Neural crest cell (in vitro differentiated cells): ENCODE measurements at regions not wholly inside any gene's neighbourhood (a gene's known extent, or its start where the extent isn't known, plus 50 kb on each side); places are given as distances from the start of the nearest gene placed in this dataset.

Experiments
- DNase-seq: peaks from one replicate; pipeline ENCODE4 v3.0.0; 2021; ENCODE audit warnings: low read depth, mixed read lengths, low spot score
- H3K27ac Mint-ChIP-seq: one replicate; pipeline ENCODE4 v1.8.0; 2021; ENCODE audit warnings: mild to moderate bottlenecking, mixed read lengths; ENCODE audit not compliant: unreplicated experiment
- H3K27me3 Mint-ChIP-seq: 2 replicates; pipeline ENCODE4 v1.8.0; 2021; ENCODE audit warnings: low read depth, mild to moderate bottlenecking, mixed read lengths
- H3K36me3 Mint-ChIP-seq: 2 replicates; pipeline ENCODE4 v1.8.0; 2021; ENCODE audit warnings: low read depth, mild to moderate bottlenecking, mixed read lengths
- H3K4me1 Mint-ChIP-seq: 2 replicates; pipeline ENCODE4 v1.8.0; 2021; ENCODE audit warnings: mixed read lengths
- H3K4me3 Mint-ChIP-seq: one replicate; pipeline ENCODE4 v1.8.0; 2021; ENCODE audit warnings: mild to moderate bottlenecking, mixed read lengths
- H3K9me3 Mint-ChIP-seq: 2 replicates; pipeline ENCODE4 v1.8.0; 2021; ENCODE audit warnings: mixed read lengths
- CTCF ChIP-seq: fragments of 200-600 bp; sonication (generic); conservative IDR thresholded peaks from 2 replicates; pipeline ENCODE4 v1.5.0; 2021; ENCODE audit warnings: antibody characterized with exemption, mild to moderate bottlenecking

DNA sequence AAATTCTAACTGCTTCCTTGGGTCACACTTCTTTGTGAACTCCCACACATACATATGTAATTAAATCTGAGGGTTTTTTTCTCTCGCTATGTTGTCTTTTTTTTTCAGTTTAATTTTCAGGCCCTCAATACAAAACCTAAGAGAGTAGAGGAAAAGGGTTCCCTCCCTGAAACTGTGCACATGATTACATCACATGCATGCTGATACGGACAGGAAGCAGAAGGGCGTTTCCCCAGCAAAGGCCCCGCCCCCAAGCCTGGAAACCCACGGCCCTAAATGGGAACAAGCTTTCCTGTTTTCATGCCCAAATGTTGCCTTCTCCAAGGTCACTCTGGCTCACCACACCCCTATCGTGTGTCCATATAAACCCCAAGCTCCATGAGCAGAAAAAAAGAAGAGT, 115.4 kb downstream of the TEX36 start:
- Mint-ChIP-seq H3K4me3 (no peak overlapping the region), H3K4me1 (no peaks in the 10 kb centered on the region), H3K27ac (no peak overlapping the region), H3K9me3 (peaks cover 6% of the 10 kb centered on the region), H3K27me3 (no peaks in the 10 kb centered on the region), H3K36me3 (no peaks in the 10 kb centered on the region)
- TF ChIP-seq CTCF: no peak
- DNase-seq: no peak

GRCh38 chr10:125565046-125565445, 117.9 kb downstream of the TEX36 start:
- peaks cover 2% of the 10 kb centered on the region for H3K27me3 Mint-ChIP-seq
- DNase-seq: no peak
- H3K36me3 Mint-ChIP-seq: no peaks in the 10 kb centered on the region
- no peak for TF ChIP-seq CTCF
- H3K4me1 Mint-ChIP-seq: no peaks in the 10 kb centered on the region
- H3K4me3 Mint-ChIP-seq: no peak overlapping the region
- H3K27ac Mint-ChIP-seq: no peak overlapping the region
- H3K9me3 Mint-ChIP-seq: peaks cover 8% of the 10 kb centered on the region

- H3K36me3 Mint-ChIP-seq: no peaks in the 10 kb centered on the region
- no peak for TF ChIP-seq CTCF
- peaks cover 2% of the 10 kb centered on the region for H3K27me3 Mint-ChIP-seq
- no peaks in the 10 kb centered on the region for H3K4me1 Mint-ChIP-seq
- peaks cover 8% of the 10 kb centered on the region for H3K9me3 Mint-ChIP-seq
- no peak for DNase-seq
- H3K27ac Mint-ChIP-seq: no peak overlapping the region
- no peak overlapping the region for H3K4me3 Mint-ChIP-seq
These were observed 118.4 kb downstream of the TEX36 start for GRCh38 chr10:125564570-125564969.

DNA sequence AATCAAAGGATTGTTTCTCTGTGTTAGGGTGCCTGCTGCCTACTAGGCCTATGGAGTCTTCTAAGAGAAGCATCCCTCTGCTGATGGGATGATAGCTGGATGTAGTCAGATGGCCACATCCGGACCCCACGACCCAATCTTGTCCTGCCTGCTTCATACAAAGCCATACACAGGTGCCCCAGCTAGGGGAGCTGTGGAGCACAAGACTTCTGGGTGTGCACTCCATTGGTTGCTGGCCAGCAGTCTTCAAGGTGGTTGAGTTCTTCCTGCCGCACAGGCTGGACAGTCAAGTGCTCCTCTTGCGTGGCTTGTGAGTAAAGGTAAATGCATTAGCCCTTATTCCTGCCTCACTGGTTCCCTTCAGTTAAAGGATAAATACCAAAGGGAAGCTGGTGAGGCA, 120.2 kb downstream of the TEX36 start:
- Mint-ChIP-seq H3K4me3 (no peak overlapping the region), H3K9me3 (peaks cover 4% of the 10 kb centered on the region), H3K36me3 (no peaks in the 10 kb centered on the region), H3K4me1 (no peaks in the 10 kb centered on the region), H3K27ac (no peak overlapping the region), H3K27me3 (peaks cover 2% of the 10 kb centered on the region)
- no peak for TF ChIP-seq CTCF
- no peak for DNase-seq

DNA sequence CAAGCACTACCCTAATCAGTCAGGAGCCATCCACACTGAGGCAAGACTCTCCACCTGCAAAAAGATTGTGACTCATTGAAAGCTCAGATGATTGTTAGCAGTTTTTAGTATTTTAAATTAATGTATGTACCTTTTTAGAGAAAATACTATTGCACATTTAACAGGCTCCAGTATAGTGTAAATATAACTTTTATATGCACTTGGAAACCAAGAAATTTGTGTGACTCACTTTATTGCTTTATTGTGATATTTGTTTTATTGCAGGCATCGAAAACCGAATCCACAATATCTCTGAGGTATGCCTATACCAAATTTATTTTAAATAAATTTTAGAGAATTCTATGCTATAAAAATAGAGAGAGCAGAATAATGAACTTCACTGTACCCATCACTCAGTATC, 122.0 kb downstream of the TEX36 start:
- TF ChIP-seq CTCF: no peak
- Mint-ChIP-seq H3K27me3 (peaks cover 2% of the 10 kb centered on the region), H3K9me3 (peaks cover 4% of the 10 kb centered on the region), H3K36me3 (no peaks in the 10 kb centered on the region), H3K4me1 (no peaks in the 10 kb centered on the region), H3K4me3 (no peak overlapping the region), H3K27ac (no peak overlapping the region)
- no peak for DNase-seq

DNA sequence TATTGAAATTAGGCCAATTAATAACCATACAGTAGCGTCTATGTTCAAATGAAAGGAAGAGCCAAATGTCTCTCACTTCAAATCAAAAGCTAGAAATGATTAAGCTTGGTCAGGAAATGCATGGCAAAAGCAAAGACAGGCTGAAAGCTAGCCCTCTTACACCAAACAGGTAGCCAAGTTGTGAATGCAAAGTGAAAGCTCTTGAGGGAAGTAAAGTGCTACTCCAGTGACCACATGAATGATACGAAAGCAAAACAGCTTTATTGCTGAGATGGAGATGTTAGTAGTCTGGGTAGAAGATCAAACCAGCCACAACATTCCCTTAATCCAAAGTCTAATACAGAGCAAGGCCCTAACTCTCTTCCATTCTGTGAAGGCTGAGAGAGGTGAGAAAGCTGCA, 123.8 kb downstream of the TEX36 start:
- Mint-ChIP-seq H3K27me3 (peaks cover 2% of the 10 kb centered on the region), H3K36me3 (no peaks in the 10 kb centered on the region)
- DNase-seq: no peak

More for the DNA sequence above, 123.8 kb downstream of the TEX36 start:
- no peaks in the 10 kb centered on the region for H3K4me1 Mint-ChIP-seq
- no peak overlapping the region for H3K27ac Mint-ChIP-seq
- TF ChIP-seq CTCF: no peak
- H3K9me3 Mint-ChIP-seq: peaks cover 2% of the 10 kb centered on the region
- no peak overlapping the region for H3K4me3 Mint-ChIP-seq
